DND-41 (cell line): ENCODE measurements at regions not wholly inside any gene's neighbourhood (a gene's known extent, or its start where the extent isn't known, plus 50 kb on each side); places are given as distances from the start of the nearest gene placed in this dataset.
"Not testable (repeated sequence)": the region's sequence is repeated elsewhere in the genome, so short reads cannot be mapped to it uniquely, and the experiment has no call there.

Experiments used
- ATAC-seq: fragments of 200-7000 bp; cut with Tn5 transposase; 3 replicates; pipeline ENCODE4 v1.9.1; 2021; ENCODE audit warnings: low read depth; ENCODE audit not compliant: insufficient read depth
- DNase-seq: peaks from one replicate; pipeline ENCODE4 v3.0.0-alpha.2; 2020
- H2AFZ ChIP-seq: 2 replicates; pipeline ENCODE4 v1.6.0; 2012; ENCODE audit warnings: low read depth, low read length
- H3K27ac ChIP-seq: 2 replicates; pipeline ENCODE4 v1.5.1; 2012; ENCODE audit warnings: low read length, inconsistent platforms
- H3K27me3 ChIP-seq: fragments of 200-600 bp; sonication (generic); 2 replicates; pipeline ENCODE4 v1.6.0; 2012; ENCODE audit warnings: low read length, mild to moderate bottlenecking, inconsistent platforms; ENCODE audit not compliant: insufficient read depth, poor library complexity
- H3K36me3 ChIP-seq: 2 replicates; pipeline ENCODE4 v1.5.1; 2012; ENCODE audit warnings: low read length, inconsistent platforms; ENCODE audit not compliant: insufficient read depth
- H3K4me1 ChIP-seq: 2 replicates; pipeline ENCODE4 v1.5.1; 2012; ENCODE audit warnings: mild to moderate bottlenecking, low read length; ENCODE audit not compliant: insufficient read depth
- H3K4me2 ChIP-seq: 2 replicates; pipeline ENCODE4 v1.6.0; 2012; ENCODE audit warnings: mild to moderate bottlenecking, moderate library complexity, low read length, inconsistent platforms; ENCODE audit not compliant: insufficient read depth
- H3K4me3 ChIP-seq, 2 experiments: fragments of 200-600 bp in 1 of 2; shearing (Covaris generic) in 1 of 2; 2 replicates each; pipeline ENCODE4 v1.5.1; 2012 to 2016; ENCODE audit warnings: inconsistent platforms in 2 of 2, low read length in 2 of 2, mild to moderate bottlenecking in 2 of 2, low read depth in 1 of 2, moderate library complexity in 1 of 2
- H3K79me2 ChIP-seq: 2 replicates; pipeline ENCODE4 v1.6.0; 2012; ENCODE audit warnings: low read length, inconsistent platforms; ENCODE audit not compliant: insufficient read depth
- H3K9ac ChIP-seq: 2 replicates; pipeline ENCODE4 v1.6.0; 2012; ENCODE audit warnings: low read depth, mild to moderate bottlenecking, inconsistent platforms, low read length, moderate library complexity
- H3K9me3 ChIP-seq: 2 replicates; pipeline ENCODE4 v1.5.1; 2012; ENCODE audit warnings: low read length, moderate library complexity, mild to moderate bottlenecking, inconsistent platforms; ENCODE audit not compliant: insufficient read depth, severe bottlenecking
- H4K20me1 ChIP-seq: 2 replicates; pipeline ENCODE4 v1.6.0; 2012; ENCODE audit warnings: low read length; ENCODE audit not compliant: insufficient read depth
- EZH2 ChIP-seq: IDR thresholded peaks from 3 replicates; pipeline ENCODE4 v1.6.1; 2012; ENCODE audit warnings: borderline replicate concordance, low read depth, mild to moderate bottlenecking, moderate library complexity, low read length, inconsistent platforms; ENCODE audit not compliant: severe bottlenecking
- TF ChIP-seq, protein P1 (sequence below): IDR thresholded peaks from 2 replicates; pipeline ENCODE4 v1.5.1; 2012; ENCODE audit warnings: borderline replicate concordance, low read length, moderate library complexity, mild to moderate bottlenecking; ENCODE audit not compliant: poor library complexity, severe bottlenecking; ENCODE audit errors: extremely low read depth

- no peak for TF ChIP-seq EZH2
- TF ChIP-seq, protein P1, sequence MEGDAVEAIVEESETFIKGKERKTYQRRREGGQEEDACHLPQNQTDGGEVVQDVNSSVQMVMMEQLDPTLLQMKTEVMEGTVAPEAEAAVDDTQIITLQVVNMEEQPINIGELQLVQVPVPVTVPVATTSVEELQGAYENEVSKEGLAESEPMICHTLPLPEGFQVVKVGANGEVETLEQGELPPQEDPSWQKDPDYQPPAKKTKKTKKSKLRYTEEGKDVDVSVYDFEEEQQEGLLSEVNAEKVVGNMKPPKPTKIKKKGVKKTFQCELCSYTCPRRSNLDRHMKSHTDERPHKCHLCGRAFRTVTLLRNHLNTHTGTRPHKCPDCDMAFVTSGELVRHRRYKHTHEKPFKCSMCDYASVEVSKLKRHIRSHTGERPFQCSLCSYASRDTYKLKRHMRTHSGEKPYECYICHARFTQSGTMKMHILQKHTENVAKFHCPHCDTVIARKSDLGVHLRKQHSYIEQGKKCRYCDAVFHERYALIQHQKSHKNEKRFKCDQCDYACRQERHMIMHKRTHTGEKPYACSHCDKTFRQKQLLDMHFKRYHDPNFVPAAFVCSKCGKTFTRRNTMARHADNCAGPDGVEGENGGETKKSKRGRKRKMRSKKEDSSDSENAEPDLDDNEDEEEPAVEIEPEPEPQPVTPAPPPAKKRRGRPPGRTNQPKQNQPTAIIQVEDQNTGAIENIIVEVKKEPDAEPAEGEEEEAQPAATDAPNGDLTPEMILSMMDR: no peak
- Histone ChIP-seq H3K4me1 (no peaks in the 10 kb centered on the region), H3K36me3 (no peaks in the 10 kb centered on the region), H3K4me2 (no peak overlapping the region), H4K20me1 (no peaks in the 10 kb centered on the region), H3K79me2 (no peaks in the 10 kb centered on the region), H3K9me3 (no peaks in the 10 kb centered on the region), H3K4me3 (no peak overlapping the region), H3K27ac (no peak overlapping the region), H3K9ac (no peak overlapping the region), H2AFZ (no peak overlapping the region), H3K27me3 (no peaks in the 10 kb centered on the region)
- no peak for ATAC-seq
- no peak for DNase-seq
Observed at GRCh38 chr4:60482921-60483351, 717.2 kb upstream of the ADGRL3 start.

- H3K9me3 ChIP-seq: no peaks in the 10 kb centered on the region
- H3K9ac ChIP-seq: no peak overlapping the region
- no peaks in the 10 kb centered on the region for H3K4me1 ChIP-seq
- no peak overlapping the region for H3K4me3 ChIP-seq
- no peaks in the 10 kb centered on the region for H3K79me2 ChIP-seq
- no peaks in the 10 kb centered on the region for H3K36me3 ChIP-seq
- no peaks in the 10 kb centered on the region for H4K20me1 ChIP-seq
- no peak overlapping the region for H3K27ac ChIP-seq
- no peak overlapping the region for H2AFZ ChIP-seq
- no peak for ATAC-seq
- DNase-seq: no peak
- H3K27me3 ChIP-seq: no peaks in the 10 kb centered on the region
- H3K4me2 ChIP-seq: no peak overlapping the region
- TF ChIP-seq, protein P1: no peak
- no peak for TF ChIP-seq EZH2
Observed at GRCh38 chr4:60485276-60485675, 714.9 kb upstream of the ADGRL3 start.

- not testable (repeated sequence) for H3K27me3 ChIP-seq, H3K4me2 ChIP-seq, H3K4me1 ChIP-seq, DNase-seq, H3K9me3 ChIP-seq, H3K79me2 ChIP-seq, H2AFZ ChIP-seq, ATAC-seq, H4K20me1 ChIP-seq, H3K27ac ChIP-seq, H3K9ac ChIP-seq, H3K4me3 ChIP-seq, H3K36me3 ChIP-seq
Observed at GRCh38 chr4:60487118-60487761, 712.9 kb upstream of the ADGRL3 start.

DNA sequence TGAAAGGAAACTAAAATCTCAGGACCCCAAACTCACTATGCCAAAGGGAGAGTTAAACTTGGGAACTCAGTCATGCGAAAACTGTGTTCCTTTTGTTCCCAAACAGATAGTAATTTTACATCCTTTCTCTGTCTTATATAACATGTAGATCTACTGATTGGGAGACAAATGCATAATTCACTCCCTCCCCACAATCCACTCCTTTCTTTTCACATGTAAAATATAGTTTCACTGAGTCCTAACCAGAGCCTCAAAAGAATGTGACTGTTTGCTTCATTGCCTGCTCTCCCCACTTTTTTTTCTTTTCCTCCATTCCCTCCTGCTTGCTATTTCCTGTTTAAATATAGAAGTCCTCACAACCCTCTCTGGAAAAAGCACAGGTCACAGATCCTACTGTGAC lies 699.3 kb upstream of the ADGRL3 start:
- Histone ChIP-seq H3K4me2 (no peak overlapping the region), H3K79me2 (no peaks in the 10 kb centered on the region), H3K27ac (no peak overlapping the region), H3K9ac (no peak overlapping the region), H2AFZ (no peak overlapping the region), H3K27me3 (no peaks in the 10 kb centered on the region), H4K20me1 (no peaks in the 10 kb centered on the region), H3K4me1 (no peaks in the 10 kb centered on the region), H3K36me3 (no peaks in the 10 kb centered on the region), H3K4me3 (no peak overlapping the region), H3K9me3 (no peaks in the 10 kb centered on the region)
- ATAC-seq: no peak
- no peak for DNase-seq
- TF ChIP-seq, protein P1: no peak
- no peak for TF ChIP-seq EZH2
